ENCODE measurements at regions not wholly inside any gene's neighbourhood (a gene's known extent, or its start where the extent isn't known, plus 50 kb on each side); places are given as distances from the start of the nearest gene placed in this dataset.
A peak's percentile ranks its signal among the peaks of the same experiment; 100 is the strongest.
"Not testable (repeated sequence)": the region's sequence is repeated elsewhere in the genome, so short reads cannot be mapped to it uniquely, and the experiment has no call there.

GRCh38 chr20:55415567-55416142 lies 589.7 kb downstream of the CBLN4 start:
- no peak overlapping the region for H3K4me3 ChIP-seq (ENCODE audit: low read depth, low read length)
- Mint-ChIP-seq H3K9me3 (ENCODE audit: unreplicated experiment) (no peaks in the 10 kb centered on the region), H3K4me1 (ENCODE audit: low read depth, unreplicated experiment) (no peaks in the 10 kb centered on the region), H3K27ac (ENCODE audit: unreplicated experiment) (no peak overlapping the region), H3K4me3 (ENCODE audit: unreplicated experiment) (no peak overlapping the region), H3K36me3 (ENCODE audit: insufficient read depth, unreplicated experiment) (no peaks in the 10 kb centered on the region), H3K27me3 (ENCODE audit: insufficient read depth, unreplicated experiment) (peaks cover 4% of the 10 kb centered on the region)
- H3K9me3 ChIP-seq, result peaks cover 5% of the 10 kb centered on the region; the same call in 1 of the 2 replicates
- ChIA-PET POLR2A (no interaction called here), CTCF (no interaction called here)
- BruUV-seq (replicated peaks), result no TSS peak
- intact Hi-C loops (cut with micrococcal nuclease; ENCODE audit: unreplicated experiment), result loop anchor here (5.0 to 10.0 kb wide), 2 partner anchors 249 to 757 kb away; no protein-coding TSS in a partner anchor
- no peaks in the 10 kb centered on the region for H3K36me3 ChIP-seq (ENCODE audit: control insufficient read depth, insufficient read depth, low read length)
- TF ChIP-seq CTCF (IDR thresholded peaks at IDR 0.05; ENCODE audit: insufficient read depth in 1 of 2, low read depth in 1 of 2, low read length in 1 of 2, severe bottlenecking in 1 of 2, unreplicated experiment in 1 of 2), result peak; percentile 54 to 64
- no peaks in the 10 kb centered on the region for H3K27me3 ChIP-seq (replicated peaks; ENCODE audit: control insufficient read depth, insufficient read depth, low read length)
- no peaks in the 10 kb centered on the region for H3K4me1 ChIP-seq
- peak in 1 of 2 experiments; percentile 24 for DNase-seq

- H3K4me1 ChIP-seq; H3K36me3 Mint-ChIP-seq (ENCODE audit: insufficient read depth, unreplicated experiment); DNase-seq; H3K9me3 Mint-ChIP-seq (ENCODE audit: unreplicated experiment); CTCF ChIA-PET; H3K4me1 Mint-ChIP-seq (ENCODE audit: low read depth, unreplicated experiment); POLR2A ChIA-PET; H3K4me3 ChIP-seq (ENCODE audit: low read depth, low read length); H3K27ac Mint-ChIP-seq (ENCODE audit: unreplicated experiment); H3K27me3 Mint-ChIP-seq (ENCODE audit: insufficient read depth, unreplicated experiment); H3K36me3 ChIP-seq (ENCODE audit: control insufficient read depth, insufficient read depth, low read length); H3K4me3 Mint-ChIP-seq (ENCODE audit: unreplicated experiment); BruUV-seq (replicated peaks); H3K9me3 ChIP-seq; H3K27me3 ChIP-seq (replicated peaks; ENCODE audit: control insufficient read depth, insufficient read depth, low read length): not testable (repeated sequence)
- intact Hi-C loops (cut with micrococcal nuclease; ENCODE audit: unreplicated experiment), result loop anchor here (10.0 kb wide), 1 partner anchor 252 kb away; no protein-coding TSS in a partner anchor
Observed at GRCh38 chr20:55412508-55412907, 592.8 kb downstream of the CBLN4 start.

GRCh38 chr20:55406891-55407290 lies 598.4 kb downstream of the CBLN4 start:
- no peak overlapping the region for H3K27ac Mint-ChIP-seq (ENCODE audit: unreplicated experiment)
- TF ChIP-seq CTCF (IDR thresholded peaks at IDR 0.05; ENCODE audit: insufficient read depth in 1 of 2, low read depth in 1 of 2, low read length in 1 of 2, severe bottlenecking in 1 of 2, unreplicated experiment in 1 of 2), result no peak
- no peak overlapping the region for H3K4me3 Mint-ChIP-seq (ENCODE audit: unreplicated experiment)
- intact Hi-C loops (cut with micrococcal nuclease; ENCODE audit: unreplicated experiment), result no loop called here
- Histone ChIP-seq H3K4me3 (ENCODE audit: low read depth, low read length) (no peak overlapping the region), H3K27me3 (replicated peaks; ENCODE audit: control insufficient read depth, insufficient read depth, low read length) (no peaks in the 10 kb centered on the region), H3K4me1 (no peaks in the 10 kb centered on the region), H3K36me3 (ENCODE audit: control insufficient read depth, insufficient read depth, low read length) (no peaks in the 10 kb centered on the region), H3K9me3 (peaks cover 8% of the 10 kb centered on the region)
- ChIA-PET POLR2A (no interaction called here), CTCF (no interaction called here)
- no peak for DNase-seq
- H3K9me3 Mint-ChIP-seq (ENCODE audit: unreplicated experiment), result no peaks in the 10 kb centered on the region
- no peaks in the 10 kb centered on the region for H3K36me3 Mint-ChIP-seq (ENCODE audit: insufficient read depth, unreplicated experiment)
- no TSS peak for BruUV-seq (replicated peaks)
- H3K27me3 Mint-ChIP-seq (ENCODE audit: insufficient read depth, unreplicated experiment), result no peaks in the 10 kb centered on the region
- no peaks in the 10 kb centered on the region for H3K4me1 Mint-ChIP-seq (ENCODE audit: low read depth, unreplicated experiment)

- no peak overlapping the region for H3K27ac Mint-ChIP-seq (ENCODE audit: unreplicated experiment)
- BruUV-seq (replicated peaks), result no TSS peak
- no peaks in the 10 kb centered on the region for H3K27me3 ChIP-seq (replicated peaks; ENCODE audit: control insufficient read depth, insufficient read depth, low read length)
- H3K4me3 ChIP-seq (ENCODE audit: low read depth, low read length), result no peak overlapping the region
- H3K9me3 ChIP-seq, result peaks cover 6% of the 10 kb centered on the region; the same call in 1 of the 2 replicates
- no peak for TF ChIP-seq CTCF (IDR thresholded peaks at IDR 0.05; ENCODE audit: insufficient read depth in 1 of 2, low read depth in 1 of 2, low read length in 1 of 2, severe bottlenecking in 1 of 2, unreplicated experiment in 1 of 2)
- POLR2A ChIA-PET, result no interaction called here
- intact Hi-C loops (cut with micrococcal nuclease; ENCODE audit: unreplicated experiment), result no loop called here
- no peaks in the 10 kb centered on the region for H3K4me1 Mint-ChIP-seq (ENCODE audit: low read depth, unreplicated experiment)
- H3K4me1 ChIP-seq, result no peaks in the 10 kb centered on the region
- H3K36me3 ChIP-seq (ENCODE audit: control insufficient read depth, insufficient read depth, low read length), result no peaks in the 10 kb centered on the region
- no peak for DNase-seq
- peaks cover 2% of the 10 kb centered on the region for H3K27me3 Mint-ChIP-seq (ENCODE audit: insufficient read depth, unreplicated experiment)
- CTCF ChIA-PET, result no interaction called here
- H3K36me3 Mint-ChIP-seq (ENCODE audit: insufficient read depth, unreplicated experiment), result no peaks in the 10 kb centered on the region
- no peaks in the 10 kb centered on the region for H3K9me3 Mint-ChIP-seq (ENCODE audit: unreplicated experiment)
- H3K4me3 Mint-ChIP-seq (ENCODE audit: unreplicated experiment), result no peak overlapping the region
Observed at GRCh38 chr20:55394592-55394991, 610.7 kb downstream of the CBLN4 start.

Data from Caco-2 (cell line).